ENCODE measurements at regions not wholly inside any gene's neighbourhood (a gene's known extent, or its start where the extent isn't known, plus 50 kb on each side); places are given as distances from the start of the nearest gene placed in this dataset.

GRCh38 chr18:22045221-22045918 is 124.0 kb upstream of the GATA6 start:
- no peaks in the 10 kb centered on the region for H3K36me3 ChIP-seq
- no peaks in the 10 kb centered on the region for H3K9me3 ChIP-seq
- no peak overlapping the region for H3K27ac ChIP-seq
- intact Hi-C loops (cut with DNase I), result no loop called here
- no peak overlapping the region for H3K4me3 ChIP-seq
- H3K4me1 ChIP-seq, result peaks cover 0 to 23% (median 5%) of the 10 kb centered on the region in 4 donors
- no peaks in the 10 kb centered on the region for H3K27me3 ChIP-seq
- TF ChIP-seq CTCF (IDR thresholded peaks at IDR 0.05), result no peak
- TF ChIP-seq POLR2A (IDR thresholded peaks at IDR 0.05), result no peak
- ATAC-seq (peak; percentile 64 to 77 (median 68)), DNase-seq (peak in 1 of 3 donors; percentile 48)
- whole genome bisulfite sequencing (ENCODE audit: insufficient coverage, low coverage, low lambda C conversion rate, missing lambda C conversion rate), result 25% methylated on average over 4 of the region's 6 CpGs

- H3K9me3 ChIP-seq, result no peaks in the 10 kb centered on the region
- peaks cover 0 to 23% (median 5%) of the 10 kb centered on the region in 4 donors for H3K4me1 ChIP-seq
- no peaks in the 10 kb centered on the region for H3K36me3 ChIP-seq
- intact Hi-C loops (cut with DNase I), result no loop called here
- H3K27me3 ChIP-seq, result no peaks in the 10 kb centered on the region
- no peak for ATAC-seq
- WGBS (ENCODE audit: insufficient coverage, low coverage, low lambda C conversion rate, missing lambda C conversion rate), result 100% methylated on average over 2 of the region's 2 CpGs
- H3K27ac ChIP-seq, result no peak overlapping the region
- no peak for TF ChIP-seq CTCF (IDR thresholded peaks at IDR 0.05)
- no peak for TF ChIP-seq POLR2A (IDR thresholded peaks at IDR 0.05)
- DNase-seq, result no peak
- H3K4me3 ChIP-seq, result no peak overlapping the region
Measured at GRCh38 chr18:22046473-22046872, 122.9 kb upstream of the GATA6 start.

- peak in 3 of 4 donors; percentile 40 to 65 (median 64) for ATAC-seq
Measured at GRCh38 chr18:22047485-22047884, 121.9 kb upstream of the GATA6 start.

GRCh38 chr18:22048221-22048620 is 121.2 kb upstream of the GATA6 start:
- intact Hi-C loops (cut with DNase I), result no loop called here
- WGBS (ENCODE audit: insufficient coverage, low coverage, low lambda C conversion rate, missing lambda C conversion rate), result 84% methylated on average over 5 of the region's 5 CpGs
- Histone ChIP-seq H3K27me3 (no peaks in the 10 kb centered on the region), H3K4me3 (no peak overlapping the region), H3K9me3 (no peaks in the 10 kb centered on the region), H3K36me3 (no peaks in the 10 kb centered on the region), H3K4me1 (peaks cover 0 to 23% (median 5%) of the 10 kb centered on the region in 4 donors), H3K27ac (no peak overlapping the region)
- no peak for TF ChIP-seq POLR2A (IDR thresholded peaks at IDR 0.05)
- no peak for TF ChIP-seq CTCF (IDR thresholded peaks at IDR 0.05)
- ATAC-seq (no peak), DNase-seq (no peak)

More at GRCh38 chr18:22047485-22047884, 121.9 kb upstream of the GATA6 start:
- intact Hi-C loops (cut with DNase I), result no loop called here
- Histone ChIP-seq H3K36me3 (no peaks in the 10 kb centered on the region), H3K4me1 (peaks cover 0 to 23% (median 5%) of the 10 kb centered on the region in 4 donors), H3K27ac (no peak overlapping the region), H3K27me3 (no peaks in the 10 kb centered on the region), H3K4me3 (no peak overlapping the region), H3K9me3 (no peaks in the 10 kb centered on the region)
- TF ChIP-seq POLR2A (IDR thresholded peaks at IDR 0.05) (no peak), CTCF (IDR thresholded peaks at IDR 0.05) (no peak)
- no peak for DNase-seq
- WGBS (ENCODE audit: insufficient coverage, low coverage, low lambda C conversion rate, missing lambda C conversion rate), result 40% methylated on average over 3 of the region's 3 CpGs
